Vagina (tissue), 2 donors: ENCODE measurements at regions not wholly inside any gene's neighbourhood (a gene's known extent, or its start where the extent isn't known, plus 50 kb on each side); places are given as distances from the start of the nearest gene placed in this dataset.
A peak's percentile ranks its signal among the peaks of the same experiment; 100 is the strongest.

Experiments used
- DNase-seq, 2 donors: peaks; one replicate each; pipeline ENCODE4 v3.0.0-alpha.2; 2017; ENCODE audit errors: extremely low spot score in 2 of 2
- H3K27ac ChIP-seq: fragments of 200-600 bp; sonication (generic); one replicate; pipeline ENCODE4 v1.5.1; 2019
- H3K27me3 ChIP-seq: fragments of 200-600 bp; sonication (generic); one replicate; pipeline ENCODE4 v1.5.1; 2019
- H3K36me3 ChIP-seq, 2 donors: fragments of 200-600 bp; sonication (generic); one replicate each; pipeline ENCODE4 v1.5.1; 2017 to 2019
- H3K4me1 ChIP-seq: fragments of 200-600 bp; sonication (generic); one replicate; pipeline ENCODE4 v1.5.1; 2019
- H3K4me3 ChIP-seq, 2 donors: fragments of 200-600 bp; sonication (generic); 1 replicate in 1 of 2; 2 replicates in 1 of 2; pipeline ENCODE4 v1.5.1; 2016 to 2019
- H3K9me3 ChIP-seq: fragments of 200-600 bp; sonication (generic); one replicate; pipeline ENCODE4 v1.5.1; 2019
- CTCF ChIP-seq, 3 experiments: fragments of 450-650 bp in 2 of 3; fragments of 200-600 bp in 1 of 3; sonication (generic) in 1 of 3; IDR thresholded peaks; one replicate each; pipeline ENCODE4 v1.5.1; 2017 to 2019; ENCODE audit warnings: antibody characterized with exemption in 3 of 3, mild to moderate bottlenecking in 2 of 3, moderate library complexity in 2 of 3
- POLR2A ChIP-seq, 2 donors: fragments of 450-650 bp; IDR thresholded peaks; one replicate each; pipeline ENCODE4 v1.6.1; 2017; ENCODE audit warnings: antibody characterized with exemption in 2 of 2, mild to moderate bottlenecking in 2 of 2, moderate library complexity in 2 of 2
- POLR2AphosphoS5 ChIP-seq, 2 donors: sonication (generic); formaldehyde crosslinking; IDR thresholded peaks; one replicate each; pipeline ENCODE4 v1.9.0; 2017; ENCODE audit warnings: antibody characterized with exemption in 2 of 2, mild to moderate bottlenecking in 2 of 2, low read depth in 1 of 2; ENCODE audit not compliant: insufficient read depth in 1 of 2
- intact Hi-C: fragments of 100-400 bp; cut with DNase I; formaldehyde crosslinking; loops from one replicate; pipeline ENCODE4 v1.15.1; 2023

- DNase-seq, result peak in 1 of 2 donors; percentile 76
- Histone ChIP-seq H3K4me3 (no peak overlapping the region), H3K27ac (no peak overlapping the region), H3K4me1 (no peaks in the 10 kb centered on the region), H3K36me3 (no peaks in the 10 kb centered on the region), H3K9me3 (no peaks in the 10 kb centered on the region), H3K27me3 (no peaks in the 10 kb centered on the region)
- intact Hi-C loops, result no loop called here
- TF ChIP-seq POLR2A (IDR thresholded peaks at IDR 0.05), result no peak
- no peak for TF ChIP-seq POLR2AphosphoS5 (IDR thresholded peaks at IDR 0.05; ENCODE audit: insufficient read depth in 1 of 2, low read depth in 1 of 2)
- no peak for TF ChIP-seq CTCF (IDR thresholded peaks at IDR 0.05)
Measured at GRCh38 chr6:88558981-88559380, 392.8 kb upstream of the CNR1 start.

- Histone ChIP-seq H3K27me3 (no peaks in the 10 kb centered on the region), H3K4me1 (no peaks in the 10 kb centered on the region), H3K27ac (no peak overlapping the region), H3K36me3 (no peaks in the 10 kb centered on the region), H3K4me3 (no peak overlapping the region), H3K9me3 (no peaks in the 10 kb centered on the region)
- TF ChIP-seq POLR2AphosphoS5 (IDR thresholded peaks at IDR 0.05; ENCODE audit: insufficient read depth in 1 of 2, low read depth in 1 of 2) (no peak), POLR2A (IDR thresholded peaks at IDR 0.05) (no peak), CTCF (IDR thresholded peaks at IDR 0.05) (no peak)
- intact Hi-C loops, result no loop called here
- DNase-seq, result peak in 1 of 2 donors; percentile 74
Measured at GRCh38 chr6:88556663-88557062, 390.5 kb upstream of the CNR1 start.

- H3K4me1 ChIP-seq, result no peaks in the 10 kb centered on the region
- H3K36me3 ChIP-seq, result no peaks in the 10 kb centered on the region
- no peaks in the 10 kb centered on the region for H3K27me3 ChIP-seq
- TF ChIP-seq POLR2A (IDR thresholded peaks at IDR 0.05) (no peak), POLR2AphosphoS5 (IDR thresholded peaks at IDR 0.05; ENCODE audit: insufficient read depth in 1 of 2, low read depth in 1 of 2) (no peak)
- H3K27ac ChIP-seq, result no peak overlapping the region
- intact Hi-C loops, result no loop called here
- no peaks in the 10 kb centered on the region for H3K9me3 ChIP-seq
- H3K4me3 ChIP-seq, result no peak overlapping the region
- no peak for DNase-seq
Measured at GRCh38 chr6:88548891-88549505, 382.9 kb upstream of the CNR1 start.

- no peak overlapping the region for H3K27ac ChIP-seq
- no peaks in the 10 kb centered on the region for H3K9me3 ChIP-seq
- TF ChIP-seq POLR2A (IDR thresholded peaks at IDR 0.05) (no peak), CTCF (IDR thresholded peaks at IDR 0.05) (no peak), POLR2AphosphoS5 (IDR thresholded peaks at IDR 0.05; ENCODE audit: insufficient read depth in 1 of 2, low read depth in 1 of 2) (no peak)
- H3K27me3 ChIP-seq, result no peaks in the 10 kb centered on the region
- DNase-seq, result no peak
- intact Hi-C loops, result no loop called here
- no peak overlapping the region for H3K4me3 ChIP-seq
- H3K4me1 ChIP-seq, result no peaks in the 10 kb centered on the region
- H3K36me3 ChIP-seq, result no peaks in the 10 kb centered on the region
Measured at GRCh38 chr6:88547768-88548167, 381.6 kb upstream of the CNR1 start.

GRCh38 chr6:88545991-88546390 lies 379.8 kb upstream of the CNR1 start:
- TF ChIP-seq CTCF (IDR thresholded peaks at IDR 0.05), result no peak
- TF ChIP-seq POLR2A (IDR thresholded peaks at IDR 0.05), result no peak
- no peak for TF ChIP-seq POLR2AphosphoS5 (IDR thresholded peaks at IDR 0.05; ENCODE audit: insufficient read depth in 1 of 2, low read depth in 1 of 2)
- H3K36me3 ChIP-seq, result no peaks in the 10 kb centered on the region
- H3K9me3 ChIP-seq, result no peaks in the 10 kb centered on the region
- DNase-seq, result no peak
- H3K27ac ChIP-seq, result no peak overlapping the region
- intact Hi-C loops, result no loop called here
- H3K27me3 ChIP-seq, result no peaks in the 10 kb centered on the region
- no peak overlapping the region for H3K4me3 ChIP-seq
- no peaks in the 10 kb centered on the region for H3K4me1 ChIP-seq
